ENCODE measurements at regions not wholly inside any gene's neighbourhood (a gene's known extent, or its start where the extent isn't known, plus 50 kb on each side); places are given as distances from the start of the nearest gene placed in this dataset.

- DNase-seq (no peak), ATAC-seq (no peak)
- Histone ChIP-seq H3K27ac (no peak overlapping the region), H3K9me3 (no peaks in the 10 kb centered on the region), H3K4me3 (no peak overlapping the region), H3K4me1 (no peaks in the 10 kb centered on the region), H3K27me3 (no peaks in the 10 kb centered on the region), H3K36me3 (no peaks in the 10 kb centered on the region)
- TF ChIP-seq, protein P1, sequence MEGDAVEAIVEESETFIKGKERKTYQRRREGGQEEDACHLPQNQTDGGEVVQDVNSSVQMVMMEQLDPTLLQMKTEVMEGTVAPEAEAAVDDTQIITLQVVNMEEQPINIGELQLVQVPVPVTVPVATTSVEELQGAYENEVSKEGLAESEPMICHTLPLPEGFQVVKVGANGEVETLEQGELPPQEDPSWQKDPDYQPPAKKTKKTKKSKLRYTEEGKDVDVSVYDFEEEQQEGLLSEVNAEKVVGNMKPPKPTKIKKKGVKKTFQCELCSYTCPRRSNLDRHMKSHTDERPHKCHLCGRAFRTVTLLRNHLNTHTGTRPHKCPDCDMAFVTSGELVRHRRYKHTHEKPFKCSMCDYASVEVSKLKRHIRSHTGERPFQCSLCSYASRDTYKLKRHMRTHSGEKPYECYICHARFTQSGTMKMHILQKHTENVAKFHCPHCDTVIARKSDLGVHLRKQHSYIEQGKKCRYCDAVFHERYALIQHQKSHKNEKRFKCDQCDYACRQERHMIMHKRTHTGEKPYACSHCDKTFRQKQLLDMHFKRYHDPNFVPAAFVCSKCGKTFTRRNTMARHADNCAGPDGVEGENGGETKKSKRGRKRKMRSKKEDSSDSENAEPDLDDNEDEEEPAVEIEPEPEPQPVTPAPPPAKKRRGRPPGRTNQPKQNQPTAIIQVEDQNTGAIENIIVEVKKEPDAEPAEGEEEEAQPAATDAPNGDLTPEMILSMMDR (IDR thresholded peaks at IDR 0.05): no peak
- intact Hi-C loops (cut with DNase I): no loop called here
Measured at GRCh38 chr4:17064959-17065358, 166.5 kb upstream of the LDB2 start.

- TF ChIP-seq, protein P1 (IDR thresholded peaks at IDR 0.05): no peak
Measured at GRCh38 chr4:17063888-17064287, 165.4 kb upstream of the LDB2 start.

DNA sequence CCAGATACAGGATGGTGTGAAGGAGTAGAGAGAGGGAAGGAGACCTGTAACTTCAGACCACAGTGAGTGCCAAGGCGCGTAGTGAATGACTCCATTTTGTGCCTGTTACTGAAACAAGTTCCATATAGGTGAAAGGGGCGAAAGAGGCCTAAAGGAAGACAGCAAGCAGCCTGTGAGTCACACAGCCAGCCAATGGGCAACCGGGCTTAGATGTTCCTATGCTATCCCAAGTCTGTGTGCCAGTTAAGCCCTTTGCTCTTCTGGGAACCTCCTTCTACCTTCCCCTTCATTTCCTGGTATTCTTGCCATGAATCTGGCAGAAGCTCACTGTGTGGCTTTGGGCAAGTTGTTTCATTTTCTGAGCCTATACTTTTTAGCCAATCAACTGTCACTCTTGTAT, 161.8 kb upstream of the LDB2 start:
- TF ChIP-seq, protein P1 (IDR thresholded peaks at IDR 0.05): no peak
- no peaks in the 10 kb centered on the region for H3K9me3 ChIP-seq
- intact Hi-C loops (cut with DNase I): no loop called here
- H3K27ac ChIP-seq: no peak overlapping the region
- no peaks in the 10 kb centered on the region for H3K27me3 ChIP-seq
- no peaks in the 10 kb centered on the region for H3K36me3 ChIP-seq
- no peaks in the 10 kb centered on the region for H3K4me1 ChIP-seq
- no peak overlapping the region for H3K4me3 ChIP-seq
- DNase-seq (no peak), ATAC-seq (no peak)

More at GRCh38 chr4:17063888-17064287, 165.4 kb upstream of the LDB2 start:
- H3K4me1 ChIP-seq: no peaks in the 10 kb centered on the region
- H3K4me3 ChIP-seq: no peak overlapping the region
- H3K27me3 ChIP-seq: no peaks in the 10 kb centered on the region
- H3K36me3 ChIP-seq: no peaks in the 10 kb centered on the region
- ATAC-seq (no peak), DNase-seq (no peak)
- no peak overlapping the region for H3K27ac ChIP-seq
- intact Hi-C loops (cut with DNase I): no loop called here
- H3K9me3 ChIP-seq: no peaks in the 10 kb centered on the region

- Histone ChIP-seq H3K4me1 (no peaks in the 10 kb centered on the region), H3K27me3 (no peaks in the 10 kb centered on the region), H3K27ac (no peak overlapping the region), H3K4me3 (no peak overlapping the region), H3K36me3 (no peaks in the 10 kb centered on the region), H3K9me3 (no peaks in the 10 kb centered on the region)
- ATAC-seq: peak; percentile 52
- TF ChIP-seq, protein P1 (IDR thresholded peaks at IDR 0.05): no peak
- intact Hi-C loops (cut with DNase I): no loop called here
- DNase-seq: no peak
Measured at GRCh38 chr4:17058916-17059741, 160.7 kb upstream of the LDB2 start.

DNA sequence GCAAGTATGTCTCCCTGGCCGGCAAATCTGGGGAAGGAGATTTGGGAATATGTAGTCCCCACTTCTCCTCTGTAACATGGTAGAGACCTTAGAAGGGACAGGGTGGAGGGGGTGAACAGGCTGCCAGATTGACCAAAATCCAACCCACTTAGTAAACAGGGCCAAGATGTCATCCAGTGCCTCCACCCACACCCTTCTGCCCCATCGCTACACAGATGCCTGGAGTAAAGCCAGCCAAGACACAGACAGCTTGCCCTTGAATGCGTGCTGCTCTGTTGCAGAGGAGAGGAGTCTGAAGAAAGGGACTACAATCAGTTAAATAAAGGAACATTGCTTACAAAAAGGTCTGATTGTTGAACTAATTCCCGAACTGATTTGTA, 160.1 kb upstream of the LDB2 start:
- DNase-seq (no peak), ATAC-seq (no peak)
- Histone ChIP-seq H3K4me1 (no peaks in the 10 kb centered on the region), H3K27ac (no peak overlapping the region), H3K4me3 (no peak overlapping the region), H3K27me3 (no peaks in the 10 kb centered on the region), H3K36me3 (no peaks in the 10 kb centered on the region), H3K9me3 (no peaks in the 10 kb centered on the region)
- TF ChIP-seq, protein P1 (IDR thresholded peaks at IDR 0.05): no peak
- intact Hi-C loops (cut with DNase I): no loop called here

Measured in upper lobe of right lung (tissue), 1 donor.